Gastroesophageal sphincter (tissue), 3 donors: ENCODE measurements at regions not wholly inside any gene's neighbourhood (a gene's known extent, or its start where the extent isn't known, plus 50 kb on each side); places are given as distances from the start of the nearest gene placed in this dataset.
"Not testable (repeated sequence)": the region's sequence is repeated elsewhere in the genome, so short reads cannot be mapped to it uniquely, and the experiment has no call there.

ENCODE experiments used
- EP300 ChIP-seq: sonication (generic); formaldehyde crosslinking; IDR thresholded peaks from one replicate; pipeline ENCODE4 v1.6.1; 2017; ENCODE audit warnings: antibody characterized with exemption, mild to moderate bottlenecking
- POLR2A ChIP-seq, 2 donors: fragments of 450-650 bp; IDR thresholded peaks; one replicate each; pipeline ENCODE4 v1.6.1; 2017; ENCODE audit warnings: antibody characterized with exemption in 2 of 2, mild to moderate bottlenecking in 2 of 2, moderate library complexity in 1 of 2
- POLR2AphosphoS5 ChIP-seq: sonication (generic); formaldehyde crosslinking; IDR thresholded peaks from one replicate; pipeline ENCODE4 v1.6.1; 2017; ENCODE audit warnings: antibody characterized with exemption
- TF ChIP-seq, protein P1 (sequence below), 4 experiments: fragments of 200-600 bp in 2 of 4; fragments of 450-650 bp in 2 of 4; sonication (generic) in 1 of 4; IDR thresholded peaks; one replicate each; pipeline ENCODE4 v1.5.1; 2017 to 2019; ENCODE audit warnings: antibody characterized with exemption in 4 of 4, mild to moderate bottlenecking in 2 of 4, moderate library complexity in 2 of 4

DNA sequence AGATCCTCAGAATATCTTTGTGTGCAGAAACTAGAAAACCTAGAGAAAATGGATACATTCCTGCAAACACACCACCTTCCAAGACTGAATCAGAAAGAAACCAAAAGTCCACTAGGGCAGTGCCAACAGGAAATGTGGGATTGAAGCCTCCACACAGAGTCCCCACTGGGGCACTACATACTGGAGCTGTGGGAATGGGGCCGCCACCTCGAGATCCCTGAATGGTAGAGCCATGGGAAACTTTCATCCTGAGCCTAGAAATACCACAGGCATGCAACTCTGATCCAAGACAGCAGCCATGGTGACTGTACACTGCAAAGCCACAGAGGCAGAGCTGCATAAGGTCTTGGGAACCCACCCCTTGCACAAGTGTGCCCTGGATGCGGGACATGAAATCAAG is 4465.5 kb upstream of the OR11H1 start:
- not testable (repeated sequence) for TF ChIP-seq POLR2A (IDR thresholded peaks at IDR 0.05); POLR2AphosphoS5; EP300
- TF ChIP-seq, protein P1, sequence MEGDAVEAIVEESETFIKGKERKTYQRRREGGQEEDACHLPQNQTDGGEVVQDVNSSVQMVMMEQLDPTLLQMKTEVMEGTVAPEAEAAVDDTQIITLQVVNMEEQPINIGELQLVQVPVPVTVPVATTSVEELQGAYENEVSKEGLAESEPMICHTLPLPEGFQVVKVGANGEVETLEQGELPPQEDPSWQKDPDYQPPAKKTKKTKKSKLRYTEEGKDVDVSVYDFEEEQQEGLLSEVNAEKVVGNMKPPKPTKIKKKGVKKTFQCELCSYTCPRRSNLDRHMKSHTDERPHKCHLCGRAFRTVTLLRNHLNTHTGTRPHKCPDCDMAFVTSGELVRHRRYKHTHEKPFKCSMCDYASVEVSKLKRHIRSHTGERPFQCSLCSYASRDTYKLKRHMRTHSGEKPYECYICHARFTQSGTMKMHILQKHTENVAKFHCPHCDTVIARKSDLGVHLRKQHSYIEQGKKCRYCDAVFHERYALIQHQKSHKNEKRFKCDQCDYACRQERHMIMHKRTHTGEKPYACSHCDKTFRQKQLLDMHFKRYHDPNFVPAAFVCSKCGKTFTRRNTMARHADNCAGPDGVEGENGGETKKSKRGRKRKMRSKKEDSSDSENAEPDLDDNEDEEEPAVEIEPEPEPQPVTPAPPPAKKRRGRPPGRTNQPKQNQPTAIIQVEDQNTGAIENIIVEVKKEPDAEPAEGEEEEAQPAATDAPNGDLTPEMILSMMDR (IDR thresholded peaks at IDR 0.05), result not testable (repeated sequence)
